GM10266 (cell line): ENCODE measurements at regions not wholly inside any gene's neighbourhood (a gene's known extent, or its start where the extent isn't known, plus 50 kb on each side); places are given as distances from the start of the nearest gene placed in this dataset.
A peak's percentile ranks its signal among the peaks of the same experiment; 100 is the strongest.
"Not testable (repeated sequence)": the region's sequence is repeated elsewhere in the genome, so short reads cannot be mapped to it uniquely, and the experiment has no call there.

ENCODE experiments used
- DNase-seq: peaks from one replicate; pipeline ENCODE4 v3.0.0; 2012; ENCODE audit errors: extremely low spot score
- CTCF ChIP-seq: IDR thresholded peaks from 2 replicates; pipeline ENCODE4 v1.5.1; 2012; ENCODE audit warnings: mild to moderate bottlenecking, low read depth; ENCODE audit not compliant: control insufficient read depth, insufficient read depth; ENCODE audit errors: missing control alignments

- TF ChIP-seq CTCF: no peak
- no peak for DNase-seq
Measured at GRCh38 chr1:188004849-188005248, 1176.1 kb downstream of the PLA2G4A start.

GRCh38 chr1:188006354-188006753 is 1177.6 kb downstream of the PLA2G4A start:
- no peak for DNase-seq
- TF ChIP-seq CTCF: no peak

GRCh38 chr1:188013222-188013849 is 1184.6 kb downstream of the PLA2G4A start:
- not testable (repeated sequence) for DNase-seq

- no peak for DNase-seq
- no peak for TF ChIP-seq CTCF
Measured at GRCh38 chr1:188017921-188018320, 1189.2 kb downstream of the PLA2G4A start.

GRCh38 chr1:188022661-188023060 is 1193.9 kb downstream of the PLA2G4A start:
- no peak for DNase-seq
- no peak for TF ChIP-seq CTCF

GRCh38 chr1:188023206-188023605 is 1194.5 kb downstream of the PLA2G4A start:
- no peak for TF ChIP-seq CTCF

GRCh38 chr1:188027613-188028012 is 1198.9 kb downstream of the PLA2G4A start:
- peak; percentile 24 for DNase-seq
- no peak for TF ChIP-seq CTCF

More at GRCh38 chr1:188023206-188023605, 1194.5 kb downstream of the PLA2G4A start:
- DNase-seq: no peak

GRCh38 chr1:188037572-188037971 is 1208.8 kb downstream of the PLA2G4A start:
- not testable (repeated sequence) for DNase-seq
